ENCODE measurements at regions not wholly inside any gene's neighbourhood (a gene's known extent, or its start where the extent isn't known, plus 50 kb on each side); places are given as distances from the start of the nearest gene placed in this dataset.
"Not testable (repeated sequence)": the region's sequence is repeated elsewhere in the genome, so short reads cannot be mapped to it uniquely, and the experiment has no call there.

GRCh38 chr12:62073236-62073635 lies 187.0 kb upstream of the USP15 start:
- not testable (repeated sequence) for TF ChIP-seq RCOR1 (IDR thresholded peaks at IDR 0.05; ENCODE audit: borderline replicate concordance in 1 of 2, low read depth in 2 of 2, low read length in 2 of 2); POLR2AphosphoS5 (IDR thresholded peaks at IDR 0.05; ENCODE audit: control insufficient read depth, insufficient read depth, low read depth, low read length); ZEB2 (IDR thresholded peaks at IDR 0.05)

Measured in K562 (cell line).